ENCODE measurements at regions not wholly inside any gene's neighbourhood (a gene's known extent, or its start where the extent isn't known, plus 50 kb on each side); places are given as distances from the start of the nearest gene placed in this dataset.

DNA sequence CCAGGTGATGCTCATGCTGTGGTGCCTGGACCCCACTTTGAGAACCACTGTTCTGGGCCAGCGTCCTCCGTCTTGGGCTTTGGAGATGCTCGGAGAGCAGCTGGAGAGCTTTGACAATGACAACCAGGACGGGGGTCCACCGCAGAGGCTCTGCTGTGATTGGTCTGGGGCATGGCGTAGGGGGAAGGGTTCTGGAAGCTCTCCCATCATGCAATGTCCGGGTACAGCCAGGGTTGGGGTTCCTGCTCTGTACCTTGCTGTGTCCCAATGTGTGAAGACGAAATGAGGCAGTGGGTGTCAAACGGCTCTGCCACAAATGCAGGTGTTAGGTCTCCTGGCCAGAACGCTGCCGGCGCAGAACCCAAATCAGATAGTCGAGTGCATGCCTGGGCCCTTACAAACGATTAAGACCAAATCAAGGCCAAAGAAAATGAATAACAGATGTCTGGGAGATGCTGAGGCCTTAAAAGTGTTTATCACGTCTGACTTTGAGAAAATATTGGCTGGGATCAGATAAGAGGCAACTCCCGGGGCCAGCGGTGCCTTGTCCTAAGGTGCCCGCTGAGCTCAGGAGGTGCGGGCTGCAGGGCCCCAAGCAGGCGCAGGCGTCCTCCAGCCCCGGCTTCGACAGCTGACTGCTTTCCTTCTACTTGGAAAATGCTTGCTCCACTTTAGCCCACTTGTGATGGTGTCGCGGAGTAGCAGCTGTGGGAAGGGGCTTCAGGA is 117.2 kb downstream of the VAPA start:
- no peak for TF ChIP-seq CTCF (IDR thresholded peaks at IDR 0.05)
- TF ChIP-seq POLR2A (IDR thresholded peaks at IDR 0.05), result no peak
- no peak for TF ChIP-seq EP300 (IDR thresholded peaks at IDR 0.05)
- no peaks in the 10 kb centered on the region for H3K9me3 ChIP-seq
- 83 to 86% (median 85%) methylated on average over 25 of the region's 25 CpGs for WGBS, 3 donors
- DNase-seq, result no peak
- H3K4me3 ChIP-seq, result no peak overlapping the region
- H3K27ac ChIP-seq, result no peak overlapping the region
- intact Hi-C loops (cut with DNase I), result loop anchor here in 1 of 4 donors (5.0 kb wide), 1 partner anchor 59 kb away; no protein-coding TSS in a partner anchor
- no peaks in the 10 kb centered on the region for H3K36me3 ChIP-seq
- H3K4me1 ChIP-seq (ENCODE audit: insufficient read depth), result peaks cover 10% of the 10 kb centered on the region
- H3K27me3 ChIP-seq, result no peaks in the 10 kb centered on the region

DNA sequence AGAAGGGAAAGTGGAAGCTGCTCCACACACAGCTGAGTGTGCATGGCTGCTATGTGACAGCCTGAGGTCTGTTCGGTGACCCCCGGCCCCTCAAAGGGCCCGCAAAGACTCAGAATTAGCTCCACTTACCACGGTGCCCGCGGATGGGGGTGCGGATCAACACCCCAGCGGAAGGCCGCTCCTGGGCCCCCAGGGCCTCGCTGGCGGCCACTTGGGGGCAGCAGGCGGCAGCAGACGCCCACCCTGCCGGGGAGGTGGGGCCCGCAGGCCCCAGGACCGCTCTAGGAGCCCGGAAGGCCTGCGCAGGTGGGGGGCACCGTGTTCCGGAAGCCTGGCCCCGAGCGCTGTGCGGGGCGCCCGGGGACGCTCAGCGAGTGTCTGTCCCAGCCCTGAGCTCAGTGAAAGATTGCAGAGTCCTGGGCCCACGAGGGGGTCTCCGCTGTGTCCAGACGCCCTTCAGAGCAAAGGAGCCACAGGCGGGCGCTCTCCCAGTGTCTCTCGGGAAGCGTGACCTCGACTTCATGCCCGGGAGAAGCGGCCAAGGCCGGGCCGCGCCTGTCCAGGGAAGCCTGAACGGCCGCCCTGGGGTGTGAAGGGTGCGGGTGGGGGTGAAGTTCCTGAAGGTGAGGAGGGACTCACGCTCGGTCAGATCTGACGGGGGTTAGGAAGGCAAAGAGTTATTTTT is 118.7 kb downstream of the VAPA start:
- H3K4me1 ChIP-seq (ENCODE audit: insufficient read depth), result peaks cover 10% of the 10 kb centered on the region
- H3K27ac ChIP-seq, result peak overlapping the region in 1 of 2 donors; percentile 61
- no peaks in the 10 kb centered on the region for H3K27me3 ChIP-seq
- no peak overlapping the region for H3K4me3 ChIP-seq
- peak in 1 of 3 donors; percentile 33 for TF ChIP-seq CTCF (IDR thresholded peaks at IDR 0.05)
- no peak for TF ChIP-seq POLR2A (IDR thresholded peaks at IDR 0.05)
- TF ChIP-seq EP300 (IDR thresholded peaks at IDR 0.05), result no peak
- peak in 4 of 5 donors; percentile 54 to 73 (median 60) for DNase-seq
- no peaks in the 10 kb centered on the region for H3K9me3 ChIP-seq
- intact Hi-C loops (cut with DNase I), result loop anchor here in 1 of 4 donors (5.0 kb wide), 1 partner anchor 60 kb away; no protein-coding TSS in a partner anchor
- H3K36me3 ChIP-seq, result no peaks in the 10 kb centered on the region
- 17 to 29% (median 19%) methylated on average over 45 to 46 of the region's 46 CpGs for WGBS, 3 donors

DNA sequence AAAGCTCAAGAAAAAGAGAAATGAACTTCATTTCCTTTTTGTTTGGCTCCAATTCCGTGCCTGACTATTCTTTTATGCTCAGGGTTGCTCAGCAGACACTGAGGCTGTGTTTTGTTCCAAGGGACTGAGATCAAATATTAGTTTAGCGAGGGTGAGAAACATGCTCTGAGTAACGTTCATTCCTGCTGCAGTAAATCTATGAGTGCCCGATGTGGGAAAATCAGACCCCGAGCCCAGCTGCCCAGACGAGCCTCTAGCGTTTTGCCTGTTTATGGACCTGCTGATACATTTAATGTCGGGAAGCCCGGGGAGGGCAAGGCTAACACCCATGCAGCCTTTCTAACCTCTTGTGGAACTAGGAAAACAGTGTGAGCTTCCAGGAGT is 119.2 kb downstream of the VAPA start:
- Histone ChIP-seq H3K27ac (peak overlapping the region in 1 of 2 donors; percentile 61), H3K36me3 (no peaks in the 10 kb centered on the region), H3K9me3 (no peaks in the 10 kb centered on the region), H3K27me3 (no peaks in the 10 kb centered on the region), H3K4me3 (no peak overlapping the region), H3K4me1 (ENCODE audit: insufficient read depth) (peaks cover 10% of the 10 kb centered on the region)
- no peak for DNase-seq
- TF ChIP-seq CTCF (IDR thresholded peaks at IDR 0.05) (no peak), EP300 (IDR thresholded peaks at IDR 0.05) (no peak), POLR2A (IDR thresholded peaks at IDR 0.05) (no peak)
- WGBS, 3 donors, result 30 to 39% (median 35%) methylated on average over 9 of the region's 9 CpGs
- intact Hi-C loops (cut with DNase I), result loop anchor here in 1 of 4 donors (5.0 kb wide), 1 partner anchor 61 kb away; no protein-coding TSS in a partner anchor

- H3K36me3 ChIP-seq, result no peaks in the 10 kb centered on the region
- H3K9me3 ChIP-seq, result no peaks in the 10 kb centered on the region
- TF ChIP-seq EP300 (IDR thresholded peaks at IDR 0.05), result no peak
- no peak for TF ChIP-seq CTCF (IDR thresholded peaks at IDR 0.05)
- TF ChIP-seq POLR2A (IDR thresholded peaks at IDR 0.05), result no peak
- H3K27ac ChIP-seq, result no peak overlapping the region
- H3K4me1 ChIP-seq (ENCODE audit: insufficient read depth), result peaks cover 16% of the 10 kb centered on the region
- DNase-seq, result no peak
- H3K4me3 ChIP-seq, result no peak overlapping the region
- H3K27me3 ChIP-seq, result no peaks in the 10 kb centered on the region
- intact Hi-C loops (cut with DNase I), result no loop called here
- 54 to 70% (median 57%) methylated on average over 13 of the region's 13 CpGs for WGBS, 3 donors
Observed at GRCh38 chr18:10035281-10035991, 121.6 kb downstream of the VAPA start.

All from ovary (tissue), 7 donors.